C4-2B (cell line): ENCODE measurements at regions not wholly inside any gene's neighbourhood (a gene's known extent, or its start where the extent isn't known, plus 50 kb on each side); places are given as distances from the start of the nearest gene placed in this dataset.

Source experiments
- H3K27ac ChIP-seq: fragments of 450-650 bp; 2 replicates; pipeline ENCODE4 v1.5.1; 2017
- CTCF ChIP-seq: fragments of 450-650 bp; conservative IDR thresholded peaks from 2 replicates; pipeline ENCODE4 v1.5.1; 2017; ENCODE audit warnings: mild to moderate bottlenecking
- ZFX ChIP-seq: fragments of 450-650 bp; IDR thresholded peaks from 2 replicates; pipeline ENCODE4 v1.6.1; 2017

DNA sequence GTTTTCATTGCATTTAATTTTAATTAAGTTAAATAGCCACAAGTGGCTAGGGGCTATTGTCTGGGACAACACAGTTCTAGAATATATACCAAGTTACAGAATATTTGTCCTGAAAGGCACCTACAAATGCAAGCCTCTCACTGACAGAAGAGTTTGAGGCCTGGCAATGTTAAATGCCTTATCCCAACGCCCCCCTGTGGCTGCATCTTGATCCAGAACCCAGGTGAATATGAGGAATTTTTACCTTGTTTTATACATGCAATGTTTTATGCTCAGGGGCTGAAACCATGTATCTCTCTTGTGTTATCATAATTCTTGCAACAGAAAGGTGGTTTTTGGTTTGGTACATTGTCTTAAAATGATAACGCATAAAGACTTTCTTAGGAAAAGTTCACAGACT is 71.8 kb upstream of the SEC11C start:
- TF ChIP-seq CTCF = peak; percentile 60
- TF ChIP-seq ZFX = no peak
- peak overlapping the region; percentile 98 for H3K27ac ChIP-seq

DNA sequence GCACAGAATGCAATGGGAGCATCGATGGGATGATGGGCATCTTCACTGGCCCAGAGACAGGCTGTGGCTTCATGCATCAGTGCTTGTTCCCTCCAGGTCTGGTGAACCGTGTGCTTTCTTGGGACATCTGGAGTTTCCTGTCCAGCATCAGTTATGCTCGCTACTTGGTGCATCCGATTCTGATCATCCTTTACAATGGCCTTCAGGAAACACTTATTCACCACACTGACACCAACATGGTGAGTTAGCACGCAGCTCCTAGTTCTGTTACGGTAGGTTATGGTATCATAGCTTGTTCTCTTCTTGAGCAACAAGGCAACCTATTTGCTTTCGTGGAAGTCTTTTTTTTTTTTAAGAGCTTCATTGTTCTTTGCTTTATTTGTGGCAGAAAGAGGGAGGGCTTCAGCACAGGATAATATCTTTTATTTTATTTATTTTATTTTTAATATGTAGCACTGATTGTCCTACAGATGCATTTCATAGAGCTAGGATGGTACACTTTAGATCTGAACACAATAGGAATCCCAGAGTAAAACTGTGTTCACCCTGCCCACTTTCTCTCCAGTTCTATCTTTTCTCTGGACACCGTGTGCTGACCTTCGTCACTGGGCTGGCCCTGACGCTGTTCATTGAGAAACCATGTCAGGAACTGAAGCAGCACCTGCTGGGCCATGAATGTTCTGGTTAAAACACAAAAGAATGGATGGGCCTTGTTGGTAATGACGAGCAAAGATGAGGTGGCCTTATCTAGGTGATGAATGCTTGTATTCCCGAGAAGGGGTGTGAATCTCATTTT is 71.2 kb upstream of the SEC11C start:
- peak overlapping the region; percentile 98 for H3K27ac ChIP-seq
- TF ChIP-seq ZFX (no peak), CTCF (no peak)

DNA sequence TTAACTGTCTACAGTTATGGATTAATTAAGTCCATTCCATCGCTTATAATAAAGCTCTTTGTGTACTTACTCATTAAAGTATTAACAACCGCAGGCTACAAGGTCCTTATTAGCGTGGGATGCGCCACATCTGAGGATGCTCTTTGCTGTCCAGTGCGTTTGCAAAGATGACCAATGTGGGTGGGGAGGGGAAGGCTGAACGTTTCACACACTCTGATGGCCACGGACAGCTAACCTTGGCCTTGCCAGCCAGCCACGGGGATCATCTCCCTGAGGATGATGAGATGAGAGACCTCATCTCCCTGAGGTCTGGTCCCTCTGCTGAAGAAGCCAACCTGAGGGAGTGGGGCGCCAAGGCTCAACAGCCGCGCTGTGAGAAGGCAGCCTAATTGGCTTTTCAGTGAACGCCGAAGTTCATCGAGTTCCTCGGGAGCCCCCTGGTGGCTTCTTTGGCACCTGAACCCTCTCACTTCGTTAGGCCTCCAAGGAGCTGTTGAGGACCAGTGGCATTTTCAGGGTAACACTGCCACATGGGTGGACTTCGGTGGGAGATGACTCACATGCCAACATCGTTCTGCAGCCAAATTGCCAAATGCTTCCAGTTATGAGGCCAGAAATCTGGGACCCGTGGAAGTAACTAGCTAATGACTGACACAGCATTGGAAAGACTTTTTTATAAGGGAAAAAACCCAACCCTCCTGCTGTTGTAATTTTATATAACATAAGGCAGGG is 69.3 kb upstream of the SEC11C start:
- peak overlapping the region; percentile 52 for H3K27ac ChIP-seq
- TF ChIP-seq ZFX (no peak), CTCF (peak; percentile 81)

DNA sequence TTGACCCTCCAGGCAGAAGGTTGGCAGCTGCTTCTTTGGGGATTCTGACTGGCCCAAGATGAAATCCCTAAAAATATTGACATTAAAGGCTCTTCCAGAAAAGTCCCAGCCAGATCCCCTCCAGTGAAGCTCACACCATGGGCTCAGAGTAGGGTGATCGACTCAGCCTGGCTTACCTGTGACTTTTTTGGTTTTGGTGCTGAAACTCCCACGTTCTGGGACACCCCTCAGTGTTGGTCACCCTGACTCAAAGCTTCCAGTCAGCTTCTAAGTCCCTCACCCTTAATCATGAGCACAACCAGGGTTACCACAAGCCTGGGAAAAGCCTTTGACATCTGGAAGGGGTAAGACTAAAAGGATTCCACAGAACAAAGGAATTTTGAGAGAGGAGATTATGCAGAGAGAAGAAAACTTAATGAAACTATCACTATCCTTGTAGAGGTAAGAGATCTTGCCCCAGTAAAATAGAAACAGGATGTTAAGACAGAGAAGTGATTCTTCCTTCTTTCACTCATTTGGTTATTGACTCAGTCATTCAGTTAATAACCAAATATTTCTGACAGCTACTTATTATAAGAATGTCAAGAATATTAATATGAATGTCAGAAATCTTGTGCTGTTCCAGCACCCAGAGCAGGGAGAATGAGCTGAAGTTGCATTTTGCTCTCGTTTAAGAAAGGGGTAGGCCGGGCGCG is 66.8 kb upstream of the SEC11C start:
- no peak for TF ChIP-seq ZFX
- no peak for TF ChIP-seq CTCF
- H3K27ac ChIP-seq = peak overlapping the region; percentile 46; the same call in 1 of the 2 replicates

- H3K27ac ChIP-seq = peak overlapping the region; percentile 26; the same call in 1 of the 2 replicates
- TF ChIP-seq ZFX (no peak), CTCF (no peak)
Observed at GRCh38 chr18:59075923-59076322, 63.8 kb upstream of the SEC11C start.

- no peak for TF ChIP-seq CTCF
- TF ChIP-seq ZFX = no peak
- peak overlapping the region; percentile 20; the same call in 1 of the 2 replicates for H3K27ac ChIP-seq
Observed at GRCh38 chr18:59079264-59079663, 60.4 kb upstream of the SEC11C start.

- H3K27ac ChIP-seq = peak overlapping the region; percentile 20; the same call in 1 of the 2 replicates
Observed at GRCh38 chr18:59079687-59080501, 59.8 kb upstream of the SEC11C start.
